Left cardiac atrium (tissue), 4 donors: ENCODE measurements at regions not wholly inside any gene's neighbourhood (a gene's known extent, or its start where the extent isn't known, plus 50 kb on each side); places are given as distances from the start of the nearest gene placed in this dataset.

Experiments used
- ATAC-seq, 2 donors: fragments of 200-7000 bp; cut with Tn5 transposase; one replicate each; pipeline ENCODE4 v1.9.1; 2020; ENCODE audit warnings: mild to moderate bottlenecking in 2 of 2, moderate library complexity in 2 of 2
- DNase-seq: peaks from one replicate; pipeline ENCODE4 v3.0.0-alpha.2; 2020
- intact Hi-C, 2 donors: fragments of 100-400 bp; cut with DNase I; formaldehyde crosslinking; loops; one replicate each; pipeline versions ENCODE4 v1.14.1 to v1.15.1; 2022 to 2023
- donor health status: DM: no; HTN: yes; CAD: no.
- donor health status: DM: no; HTN: yes; CAD: no; lungs with severe emphysema.
- donor health status: DM: yes; HTN: yes; CAD: no.
- donor health status: Dilated cardiomyopathy.

- intact Hi-C loops: no loop called here
- DNase-seq (no peak), ATAC-seq (no peak)
Observed at GRCh38 chr3:68479779-68480178, 452.6 kb downstream of the TAFA4 start.

GRCh38 chr3:68468695-68469375 lies 463.5 kb downstream of the TAFA4 start:
- no peak for DNase-seq
- intact Hi-C loops: no loop called here
- no peak for ATAC-seq

GRCh38 chr3:68467465-68467864 lies 464.9 kb downstream of the TAFA4 start:
- intact Hi-C loops: no loop called here
- DNase-seq (no peak), ATAC-seq (no peak)

- no peak for DNase-seq
- intact Hi-C loops: no loop called here
- no peak for ATAC-seq
Observed at GRCh38 chr3:68458581-68458980, 473.8 kb downstream of the TAFA4 start.

- ATAC-seq: no peak
- no peak for DNase-seq
- intact Hi-C loops: no loop called here
Observed at GRCh38 chr3:68448510-68449383, 483.6 kb downstream of the TAFA4 start.

- no peak for DNase-seq
- intact Hi-C loops: no loop called here
- ATAC-seq: no peak
Observed at GRCh38 chr3:68447885-68448284, 484.5 kb downstream of the TAFA4 start.

- DNase-seq: no peak
- intact Hi-C loops: no loop called here
- no peak for ATAC-seq
Observed at GRCh38 chr3:68441054-68441453, 491.3 kb downstream of the TAFA4 start.

GRCh38 chr3:68436619-68437401 lies 495.5 kb downstream of the TAFA4 start:
- intact Hi-C loops: no loop called here
- ATAC-seq: no peak

GRCh38 chr3:68428495-68428894 lies 503.9 kb downstream of the TAFA4 start:
- no peak for ATAC-seq
- intact Hi-C loops: no loop called here
- no peak for DNase-seq

More at GRCh38 chr3:68436619-68437401, 495.5 kb downstream of the TAFA4 start:
- DNase-seq: no peak

GRCh38 chr3:68424796-68425460 lies 507.4 kb downstream of the TAFA4 start:
- no peak for ATAC-seq
- intact Hi-C loops: no loop called here
- DNase-seq: no peak

GRCh38 chr3:68408626-68409025 lies 523.7 kb downstream of the TAFA4 start:
- DNase-seq: no peak
- ATAC-seq: no peak
- intact Hi-C loops: no loop called here

GRCh38 chr3:68403741-68404140 lies 528.6 kb downstream of the TAFA4 start:
- intact Hi-C loops: no loop called here
- no peak for DNase-seq

GRCh38 chr3:68402235-68402918 lies 530.0 kb downstream of the TAFA4 start:
- DNase-seq (no peak), ATAC-seq (no peak)
- intact Hi-C loops: no loop called here

More at GRCh38 chr3:68403741-68404140, 528.6 kb downstream of the TAFA4 start:
- ATAC-seq: no peak

- DNase-seq (no peak), ATAC-seq (no peak)
- intact Hi-C loops: no loop called here
Observed at GRCh38 chr3:68378631-68379030, 553.7 kb downstream of the TAFA4 start.

GRCh38 chr3:68373727-68374126 lies 558.6 kb downstream of the TAFA4 start:
- no peak for DNase-seq

GRCh38 chr3:68363796-68364195 lies 568.6 kb downstream of the TAFA4 start:
- intact Hi-C loops: no loop called here
- no peak for ATAC-seq
- no peak for DNase-seq

More at GRCh38 chr3:68373727-68374126, 558.6 kb downstream of the TAFA4 start:
- intact Hi-C loops: no loop called here
- ATAC-seq: no peak

GRCh38 chr3:68360492-68360891 lies 571.9 kb downstream of the TAFA4 start:
- intact Hi-C loops: no loop called here
- no peak for ATAC-seq

GRCh38 chr3:68345781-68346180 lies 586.6 kb downstream of the TAFA4 start:
- intact Hi-C loops: no loop called here
- DNase-seq (no peak), ATAC-seq (no peak)

More at GRCh38 chr3:68360492-68360891, 571.9 kb downstream of the TAFA4 start:
- DNase-seq: no peak

- ATAC-seq (no peak), DNase-seq (no peak)
- intact Hi-C loops: no loop called here
Observed at GRCh38 chr3:68342426-68342825, 589.9 kb downstream of the TAFA4 start.
